ENCODE measurements at regions not wholly inside any gene's neighbourhood (a gene's known extent, or its start where the extent isn't known, plus 50 kb on each side); places are given as distances from the start of the nearest gene placed in this dataset.
"Not testable (repeated sequence)": the region's sequence is repeated elsewhere in the genome, so short reads cannot be mapped to it uniquely, and the experiment has no call there.

- Histone ChIP-seq H3K36me3 (ENCODE audit: control insufficient read depth, insufficient read depth, low read length) (no peaks in the 10 kb centered on the region), H3K27ac (ENCODE audit: low read depth, low read length, severe bottlenecking) (no peak overlapping the region), H3K9me3 (ENCODE audit: control insufficient read depth, low read length) (no peaks in the 10 kb centered on the region), H3K4me1 (ENCODE audit: control insufficient read depth, insufficient read depth, low read length, poor library complexity, severe bottlenecking) (no peaks in the 10 kb centered on the region), H3K4me3 (ENCODE audit: extremely low read depth, insufficient read depth, low read length, poor library complexity, severe bottlenecking) (no peak overlapping the region)
- WGBS, 2 experiments (ENCODE audit: insufficient coverage in 2 of 2): 90 to 93% methylated on average over 22 to 29 of the region's 29 CpGs
These were observed 180.1 kb upstream of the SALL3 start for GRCh38 chr18:78799382-78800089.

- H3K27ac ChIP-seq (ENCODE audit: low read depth, low read length, severe bottlenecking); H3K4me3 ChIP-seq (ENCODE audit: extremely low read depth, insufficient read depth, low read length, poor library complexity, severe bottlenecking); H3K36me3 ChIP-seq (ENCODE audit: control insufficient read depth, insufficient read depth, low read length); H3K9me3 ChIP-seq (ENCODE audit: control insufficient read depth, low read length); H3K4me1 ChIP-seq (ENCODE audit: control insufficient read depth, insufficient read depth, low read length, poor library complexity, severe bottlenecking): not testable (repeated sequence)
- 85 to 94% methylated on average over 13 to 14 of the region's 14 CpGs for WGBS, 2 experiments (ENCODE audit: insufficient coverage in 2 of 2)
These were observed 179.3 kb upstream of the SALL3 start for GRCh38 chr18:78800102-78800851.

- no peaks in the 10 kb centered on the region for H3K9me3 ChIP-seq (ENCODE audit: control insufficient read depth, low read length)
- no peak overlapping the region for H3K4me3 ChIP-seq (ENCODE audit: extremely low read depth, insufficient read depth, low read length, poor library complexity, severe bottlenecking)
- no peaks in the 10 kb centered on the region for H3K4me1 ChIP-seq (ENCODE audit: control insufficient read depth, insufficient read depth, low read length, poor library complexity, severe bottlenecking)
- no peak overlapping the region for H3K27ac ChIP-seq (ENCODE audit: low read depth, low read length, severe bottlenecking)
- no peaks in the 10 kb centered on the region for H3K36me3 ChIP-seq (ENCODE audit: control insufficient read depth, insufficient read depth, low read length)
- 81 to 89% methylated on average over 7 of the region's 7 CpGs for WGBS, 2 experiments (ENCODE audit: insufficient coverage in 2 of 2)
These were observed 178.6 kb upstream of the SALL3 start for GRCh38 chr18:78801011-78801410.

- no peak overlapping the region for H3K4me3 ChIP-seq (ENCODE audit: extremely low read depth, insufficient read depth, low read length, poor library complexity, severe bottlenecking)
- H3K9me3 ChIP-seq (ENCODE audit: control insufficient read depth, low read length): no peaks in the 10 kb centered on the region
- peaks cover 3% of the 10 kb centered on the region for H3K4me1 ChIP-seq (ENCODE audit: control insufficient read depth, insufficient read depth, low read length, poor library complexity, severe bottlenecking)
- no peak overlapping the region for H3K27ac ChIP-seq (ENCODE audit: low read depth, low read length, severe bottlenecking)
- no peaks in the 10 kb centered on the region for H3K36me3 ChIP-seq (ENCODE audit: control insufficient read depth, insufficient read depth, low read length)
- 82 to 93% methylated on average over 8 of the region's 9 CpGs for WGBS, 2 experiments (ENCODE audit: insufficient coverage in 2 of 2)
These were observed 176.5 kb upstream of the SALL3 start for GRCh38 chr18:78803104-78803503.

- H3K9me3 ChIP-seq (ENCODE audit: control insufficient read depth, low read length): no peaks in the 10 kb centered on the region
- no peak overlapping the region for H3K4me3 ChIP-seq (ENCODE audit: extremely low read depth, insufficient read depth, low read length, poor library complexity, severe bottlenecking)
- no peak overlapping the region for H3K27ac ChIP-seq (ENCODE audit: low read depth, low read length, severe bottlenecking)
- 93 to 96% methylated on average over 20 to 21 of the region's 26 CpGs for WGBS, 2 experiments (ENCODE audit: insufficient coverage in 2 of 2)
- no peaks in the 10 kb centered on the region for H3K36me3 ChIP-seq (ENCODE audit: control insufficient read depth, insufficient read depth, low read length)
- peaks cover 3% of the 10 kb centered on the region for H3K4me1 ChIP-seq (ENCODE audit: control insufficient read depth, insufficient read depth, low read length, poor library complexity, severe bottlenecking)
These were observed 175.2 kb upstream of the SALL3 start for GRCh38 chr18:78804206-78805030.

- no peak overlapping the region for H3K4me3 ChIP-seq (ENCODE audit: extremely low read depth, insufficient read depth, low read length, poor library complexity, severe bottlenecking)
- H3K4me1 ChIP-seq (ENCODE audit: control insufficient read depth, insufficient read depth, low read length, poor library complexity, severe bottlenecking): peaks cover 3% of the 10 kb centered on the region
- H3K36me3 ChIP-seq (ENCODE audit: control insufficient read depth, insufficient read depth, low read length): no peaks in the 10 kb centered on the region
- WGBS, 2 experiments (ENCODE audit: insufficient coverage in 2 of 2): 92 to 100% methylated on average over 2 to 3 of the region's 8 CpGs
- no peak overlapping the region for H3K27ac ChIP-seq (ENCODE audit: low read depth, low read length, severe bottlenecking)
- H3K9me3 ChIP-seq (ENCODE audit: control insufficient read depth, low read length): no peaks in the 10 kb centered on the region
These were observed 173.8 kb upstream of the SALL3 start for GRCh38 chr18:78805840-78806239.

GRCh38 chr18:78807668-78808067 is 171.9 kb upstream of the SALL3 start:
- H3K4me1 ChIP-seq (ENCODE audit: control insufficient read depth, insufficient read depth, low read length, poor library complexity, severe bottlenecking): peaks cover 3% of the 10 kb centered on the region
- no peak overlapping the region for H3K4me3 ChIP-seq (ENCODE audit: extremely low read depth, insufficient read depth, low read length, poor library complexity, severe bottlenecking)
- H3K9me3 ChIP-seq (ENCODE audit: control insufficient read depth, low read length): no peaks in the 10 kb centered on the region
- no peaks in the 10 kb centered on the region for H3K36me3 ChIP-seq (ENCODE audit: control insufficient read depth, insufficient read depth, low read length)
- H3K27ac ChIP-seq (ENCODE audit: low read depth, low read length, severe bottlenecking): no peak overlapping the region
- 85 to 94% methylated on average over 2 to 5 of the region's 5 CpGs for WGBS, 2 experiments (ENCODE audit: insufficient coverage in 2 of 2)

- Histone ChIP-seq H3K27ac (ENCODE audit: low read depth, low read length, severe bottlenecking) (no peak overlapping the region), H3K4me3 (ENCODE audit: extremely low read depth, insufficient read depth, low read length, poor library complexity, severe bottlenecking) (no peak overlapping the region), H3K9me3 (ENCODE audit: control insufficient read depth, low read length) (no peaks in the 10 kb centered on the region), H3K36me3 (ENCODE audit: control insufficient read depth, insufficient read depth, low read length) (no peaks in the 10 kb centered on the region), H3K4me1 (ENCODE audit: control insufficient read depth, insufficient read depth, low read length, poor library complexity, severe bottlenecking) (peaks cover 11% of the 10 kb centered on the region)
- 92 to 97% methylated on average over 6 to 9 of the region's 13 CpGs for WGBS, 2 experiments (ENCODE audit: insufficient coverage in 2 of 2)
These were observed 169.8 kb upstream of the SALL3 start for GRCh38 chr18:78809845-78810244.

- Histone ChIP-seq H3K9me3 (ENCODE audit: control insufficient read depth, low read length) (no peaks in the 10 kb centered on the region), H3K4me3 (ENCODE audit: extremely low read depth, insufficient read depth, low read length, poor library complexity, severe bottlenecking) (no peak overlapping the region), H3K4me1 (ENCODE audit: control insufficient read depth, insufficient read depth, low read length, poor library complexity, severe bottlenecking) (peaks cover 11% of the 10 kb centered on the region), H3K27ac (ENCODE audit: low read depth, low read length, severe bottlenecking) (no peak overlapping the region), H3K36me3 (ENCODE audit: control insufficient read depth, insufficient read depth, low read length) (no peaks in the 10 kb centered on the region)
- 94 to 97% methylated on average over 18 of the region's 18 CpGs for WGBS, 2 experiments (ENCODE audit: insufficient coverage in 2 of 2)
These were observed 168.9 kb upstream of the SALL3 start for GRCh38 chr18:78810706-78811105.

- Histone ChIP-seq H3K4me3 (ENCODE audit: extremely low read depth, insufficient read depth, low read length, poor library complexity, severe bottlenecking) (no peak overlapping the region), H3K36me3 (ENCODE audit: control insufficient read depth, insufficient read depth, low read length) (no peaks in the 10 kb centered on the region), H3K27ac (ENCODE audit: low read depth, low read length, severe bottlenecking) (no peak overlapping the region), H3K9me3 (ENCODE audit: control insufficient read depth, low read length) (no peaks in the 10 kb centered on the region), H3K4me1 (ENCODE audit: control insufficient read depth, insufficient read depth, low read length, poor library complexity, severe bottlenecking) (peaks cover 11% of the 10 kb centered on the region)
- WGBS, 2 experiments (ENCODE audit: insufficient coverage in 2 of 2): 85 to 90% methylated on average over 4 to 7 of the region's 9 CpGs
These were observed 167.6 kb upstream of the SALL3 start for GRCh38 chr18:78812067-78812466.

Data from mesodermal cell (in vitro differentiated cells).